Activated T-cell treated with anti-CD3 and anti-CD28 coated beads for 24 hours (primary cell): ENCODE measurements at regions not wholly inside any gene's neighbourhood (a gene's known extent, or its start where the extent isn't known, plus 50 kb on each side); places are given as distances from the start of the nearest gene placed in this dataset.

ENCODE experiments used
- DNase-seq: peaks from one replicate; pipeline ENCODE4 v3.0.0-alpha.2; 2020; ENCODE audit warnings: low read depth

DNA sequence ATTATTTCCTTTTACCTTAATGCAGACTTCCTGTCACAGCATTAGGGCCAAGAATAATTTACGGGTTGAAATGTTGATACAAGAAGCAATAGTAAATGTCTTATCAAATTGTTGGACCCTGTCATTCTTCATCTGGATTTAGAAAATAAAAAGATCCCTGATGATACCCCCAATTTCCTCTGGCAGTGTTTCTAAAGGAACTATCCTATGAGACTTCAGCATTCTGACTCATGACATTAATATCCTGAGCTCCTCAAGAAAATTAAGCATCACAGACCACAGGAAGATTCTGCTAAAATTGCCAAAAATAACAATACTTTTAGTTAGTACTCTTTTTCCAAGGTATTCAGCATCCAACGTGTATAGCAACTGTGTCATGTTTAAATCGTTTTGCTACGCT, 490.5 kb upstream of the ANKRD30A start:
- no peak for DNase-seq

DNA sequence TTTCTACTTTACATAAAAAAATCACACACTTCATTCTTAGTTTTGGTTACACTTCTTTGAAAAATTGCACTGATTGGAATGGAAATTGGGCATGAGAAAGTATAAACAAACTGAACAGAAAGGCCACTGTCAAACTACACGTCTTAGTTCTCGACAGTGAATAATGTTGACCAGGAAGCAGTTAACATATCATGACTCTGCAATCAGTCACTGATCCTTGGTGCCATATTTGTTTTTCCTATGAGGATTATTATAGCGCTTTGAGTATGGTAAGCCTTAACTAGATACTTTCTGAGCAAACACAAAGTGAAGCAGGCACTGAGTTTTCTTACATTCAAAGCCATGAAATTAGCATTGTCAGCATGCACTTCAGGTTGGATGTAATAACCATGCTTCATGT, 495.1 kb upstream of the ANKRD30A start:
- no peak for DNase-seq

DNA sequence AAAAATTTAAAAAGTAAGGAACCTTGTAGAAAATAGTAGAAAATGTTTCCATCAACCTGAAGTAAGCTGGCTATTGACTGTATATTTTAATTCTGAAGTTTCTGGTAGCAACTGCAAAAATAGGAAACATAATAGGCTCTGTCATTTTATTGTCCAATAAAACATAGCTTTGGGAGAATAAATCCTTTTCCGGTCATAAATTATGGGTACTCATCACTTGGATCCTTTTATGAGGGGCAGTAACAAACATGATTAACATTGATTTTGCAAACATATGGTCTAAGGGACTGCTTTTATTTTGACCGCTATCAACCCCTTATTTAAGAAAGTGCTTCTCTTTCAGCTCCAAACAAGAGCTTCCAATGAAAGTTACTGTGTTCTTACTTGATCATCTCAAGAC, 495.9 kb upstream of the ANKRD30A start:
- no peak for DNase-seq

DNA sequence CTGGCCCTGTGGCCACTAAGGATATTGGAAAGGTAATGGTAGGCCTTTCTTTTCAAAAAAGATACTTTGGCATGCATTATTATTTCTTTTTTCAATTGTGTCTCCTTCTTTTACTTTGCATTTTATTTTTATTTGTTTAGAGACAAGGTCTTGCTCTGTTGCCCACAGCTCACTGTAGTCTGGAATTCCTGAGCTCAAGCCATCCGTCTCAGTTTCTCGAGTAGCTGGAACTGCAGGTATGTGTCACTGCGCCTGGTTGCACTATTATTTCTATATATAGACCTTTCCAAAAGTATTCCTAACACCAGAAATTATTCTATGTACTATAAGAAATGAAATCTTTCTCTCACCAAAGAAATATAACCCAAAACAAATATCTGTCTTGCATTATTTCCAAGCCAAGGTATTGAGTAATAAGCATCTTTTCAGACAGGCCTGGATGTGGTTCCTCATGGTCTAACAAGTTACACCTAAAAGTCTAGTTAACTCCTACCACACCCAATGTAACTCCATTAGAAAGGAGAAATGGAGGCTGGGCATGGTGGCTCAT, 500.8 kb upstream of the ANKRD30A start:
- DNase-seq: no peak

DNA sequence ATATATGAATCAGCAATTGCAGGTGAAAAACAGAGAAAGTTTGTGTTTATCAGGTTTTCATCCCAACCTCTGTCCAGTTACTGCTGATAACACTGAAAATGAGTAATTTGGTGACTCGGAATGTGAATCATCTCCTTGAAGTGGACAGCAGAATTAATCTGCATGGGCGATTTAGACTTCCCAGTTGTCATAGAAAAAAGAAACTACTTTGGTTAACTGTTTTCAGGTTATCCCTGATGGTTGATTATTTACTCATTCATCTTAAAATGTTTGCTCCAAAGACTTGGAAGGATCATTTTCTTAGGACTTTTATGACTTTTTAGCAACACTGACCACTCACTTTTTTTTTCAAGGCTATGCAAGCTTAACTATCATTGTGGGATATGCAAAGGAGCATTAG, 504.1 kb upstream of the ANKRD30A start:
- DNase-seq: no peak

DNA sequence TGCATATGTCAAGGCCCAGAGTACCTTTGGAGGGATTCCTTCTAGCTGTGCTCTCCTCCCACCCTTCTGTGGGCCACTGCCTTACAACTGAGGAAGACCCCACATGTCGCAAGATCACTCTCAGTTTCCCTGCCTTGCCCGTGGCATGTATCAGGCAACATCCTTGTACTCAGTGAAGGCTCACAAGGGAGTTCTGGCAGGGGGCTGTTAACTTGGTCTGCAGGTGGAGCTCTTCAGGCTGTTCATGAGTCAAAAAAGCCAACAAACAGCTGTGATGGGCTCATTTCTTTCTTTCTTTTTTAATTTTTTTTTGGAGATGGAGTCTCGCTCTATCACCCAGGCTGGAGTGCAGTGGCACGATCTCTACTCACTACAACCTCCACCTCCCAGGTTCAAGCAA, 513.0 kb upstream of the ANKRD30A start:
- DNase-seq: no peak

DNA sequence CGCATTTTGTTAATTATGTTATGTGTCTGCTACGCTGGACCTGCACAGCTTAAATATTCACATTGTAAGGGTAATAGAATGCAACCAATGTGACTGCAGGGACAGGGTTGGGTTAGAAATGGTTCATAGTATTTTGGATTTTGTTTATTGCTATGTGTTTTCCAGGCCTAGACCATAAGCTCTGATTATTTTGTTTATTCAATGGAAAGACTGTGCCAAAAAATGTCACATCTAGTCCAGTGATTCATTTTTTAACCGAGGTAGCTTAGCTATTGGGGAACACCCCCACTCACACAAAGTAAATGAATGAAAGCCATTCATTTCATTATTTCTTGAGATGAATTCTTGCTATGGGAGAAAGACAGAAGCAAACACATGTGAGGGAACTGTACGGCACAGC, 516.5 kb upstream of the ANKRD30A start:
- DNase-seq: no peak

DNA sequence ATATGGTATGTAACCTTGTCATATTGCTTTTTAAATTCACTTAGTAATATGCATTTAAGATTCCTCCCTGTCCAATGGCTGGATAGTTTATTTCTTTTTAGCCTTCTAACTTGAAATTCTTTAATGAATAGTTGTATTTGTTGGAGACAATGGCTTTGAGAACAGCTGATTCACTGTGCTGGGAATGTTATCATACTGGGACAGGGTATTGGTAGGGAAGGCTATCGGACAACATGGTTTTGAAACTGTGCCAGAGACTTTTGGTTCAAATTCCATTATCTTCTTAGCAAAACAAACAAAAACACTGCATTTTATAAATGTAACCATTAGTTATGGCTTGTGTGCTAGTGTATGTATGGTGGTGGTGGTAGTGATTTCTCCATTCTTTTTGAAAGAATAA, 517.1 kb upstream of the ANKRD30A start:
- DNase-seq: no peak

DNA sequence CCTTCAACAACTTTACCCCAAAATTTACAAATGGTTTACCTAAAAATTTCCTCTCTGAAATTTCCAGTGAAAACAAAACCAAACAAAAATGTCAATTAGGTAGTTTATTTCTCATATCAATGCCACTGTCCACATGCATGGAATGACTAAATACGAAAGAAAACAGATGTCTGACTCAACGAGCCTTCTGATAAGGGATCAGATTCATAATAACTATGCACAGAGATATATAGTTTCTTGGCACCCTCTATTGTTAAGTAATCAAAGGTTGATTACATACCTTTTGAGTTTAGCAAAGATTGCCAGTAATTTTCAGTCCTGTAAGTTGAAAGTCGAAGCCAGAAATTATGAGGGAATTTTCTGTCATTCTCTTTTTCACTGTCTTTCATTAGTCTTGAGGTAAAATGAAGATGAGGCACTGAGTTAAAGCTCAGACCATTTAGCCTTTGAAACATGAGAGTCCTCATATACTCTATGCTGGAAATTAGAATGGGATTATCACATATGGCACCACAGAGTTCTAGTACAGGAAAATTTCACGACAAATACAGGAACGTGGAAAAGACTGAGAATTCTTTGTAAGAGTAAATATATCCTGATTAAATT, 519.1 kb upstream of the ANKRD30A start:
- no peak for DNase-seq

DNA sequence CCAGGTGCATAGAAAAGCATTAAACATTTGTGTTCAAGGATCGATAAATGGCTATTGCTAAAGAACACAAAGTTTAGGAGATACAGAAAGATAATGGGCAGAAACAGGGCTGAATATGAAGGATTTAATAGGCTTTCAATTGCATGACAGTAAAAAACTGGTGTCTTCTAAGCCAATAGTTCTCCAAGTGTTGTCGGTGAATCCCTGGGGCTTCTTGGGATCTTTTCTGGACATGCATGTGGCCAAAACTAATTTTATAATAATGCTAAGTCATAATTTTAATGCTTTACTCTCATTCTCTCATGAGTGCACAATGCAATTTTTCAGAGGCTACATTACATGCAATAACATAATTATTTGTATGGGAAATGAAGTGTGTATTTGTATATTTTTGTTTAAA, 521.1 kb upstream of the ANKRD30A start:
- DNase-seq: no peak

DNA sequence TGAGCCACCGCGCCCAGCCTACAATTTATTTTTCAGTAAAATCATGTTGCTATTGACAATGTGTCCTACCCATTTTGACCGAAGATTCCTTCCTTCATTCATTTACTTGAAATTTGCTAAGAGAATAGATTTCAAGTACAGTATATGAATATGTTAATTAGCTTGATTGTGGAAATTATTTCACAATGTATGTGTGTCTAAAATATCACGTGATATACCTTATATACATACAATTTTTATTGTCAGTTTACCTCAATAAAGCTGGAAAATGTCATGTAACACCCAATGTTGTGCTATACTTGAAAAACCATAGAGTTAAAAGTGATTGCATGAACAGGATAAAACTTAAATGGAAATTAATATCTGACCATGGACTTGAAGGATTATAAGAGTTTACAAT, 521.7 kb upstream of the ANKRD30A start:
- DNase-seq: no peak

DNA sequence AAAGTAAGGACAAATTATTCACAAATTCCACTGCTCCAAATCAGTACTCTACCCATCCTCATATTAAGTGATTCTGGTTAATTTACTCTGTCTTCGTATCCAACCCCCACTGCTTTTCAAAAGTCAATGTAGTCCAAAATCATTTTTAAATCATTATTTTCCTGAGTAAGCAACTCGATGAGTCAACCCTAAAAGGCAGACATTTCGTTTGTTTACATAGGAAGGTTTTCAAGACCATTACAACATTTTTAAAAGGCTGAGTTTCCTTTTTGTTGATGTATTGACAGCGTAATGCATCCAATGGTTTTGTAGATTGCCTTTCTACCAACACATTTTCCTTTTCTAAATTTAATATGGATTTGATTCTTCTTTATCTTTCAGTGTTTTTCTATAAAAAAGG, 523.0 kb upstream of the ANKRD30A start:
- DNase-seq: no peak

DNA sequence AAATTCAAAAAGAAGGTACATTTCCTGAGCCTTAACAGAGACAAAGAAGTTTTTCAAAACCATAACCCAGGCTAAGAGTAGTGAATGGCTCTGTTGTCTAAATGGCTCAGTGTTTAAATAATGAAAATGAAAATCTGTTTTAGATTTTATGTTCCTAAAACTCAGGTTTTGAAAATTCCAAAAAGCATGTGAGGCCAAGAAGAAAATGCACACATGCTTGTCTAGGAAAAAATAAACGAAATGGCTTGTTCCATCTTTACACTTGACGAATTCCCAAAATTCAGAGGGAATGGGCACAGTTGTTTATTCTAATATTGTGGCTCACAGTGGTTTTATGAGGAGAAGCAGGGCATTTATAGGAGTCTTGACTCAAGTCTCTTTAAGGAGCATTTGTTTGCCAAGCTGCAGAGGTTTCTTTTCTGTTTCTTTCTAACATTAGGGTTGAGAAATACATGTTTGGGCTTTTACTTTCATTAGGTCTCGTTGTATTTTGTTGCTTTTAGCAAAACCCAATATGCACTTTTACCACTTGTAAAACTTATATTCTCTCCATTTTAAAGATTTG, 527.6 kb upstream of the ANKRD30A start:
- DNase-seq: no peak

DNA sequence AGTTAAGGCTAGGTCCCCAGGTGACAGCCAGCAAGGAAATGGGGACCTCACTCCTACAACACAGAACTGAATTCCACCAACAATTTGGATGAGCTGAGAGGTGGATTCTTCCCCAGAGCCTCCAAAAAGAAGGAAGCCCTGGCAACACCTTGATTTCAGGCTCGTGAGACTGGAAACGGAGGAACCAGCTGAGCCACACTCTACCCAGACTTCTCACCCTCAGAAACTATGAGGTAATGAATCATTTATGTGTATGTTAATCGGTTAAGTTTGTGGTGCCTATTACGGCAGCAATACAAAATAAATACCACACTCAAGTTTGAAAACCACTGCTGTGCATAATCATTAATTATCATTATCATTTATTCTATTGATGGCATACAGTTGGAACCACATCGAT, 532.4 kb upstream of the ANKRD30A start:
- no peak for DNase-seq

DNA sequence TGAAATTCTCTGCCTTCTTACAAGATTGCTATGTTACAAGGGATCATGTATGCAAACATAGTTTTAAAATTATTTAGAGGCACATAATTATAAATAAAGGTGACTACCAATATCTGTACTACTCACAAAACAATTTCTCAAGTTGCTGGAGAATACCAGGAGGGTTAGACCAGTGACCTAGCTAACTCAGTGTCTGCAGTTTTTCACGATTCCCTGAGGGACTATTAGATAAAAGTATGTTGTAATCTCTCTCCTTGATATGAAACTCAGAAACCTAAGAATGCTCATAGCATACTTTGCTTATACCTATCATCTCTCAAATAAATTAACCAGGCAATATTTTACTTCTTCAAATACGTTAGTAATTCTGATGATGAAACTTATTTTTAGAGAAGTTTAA, 534.0 kb upstream of the ANKRD30A start:
- DNase-seq: no peak

DNA sequence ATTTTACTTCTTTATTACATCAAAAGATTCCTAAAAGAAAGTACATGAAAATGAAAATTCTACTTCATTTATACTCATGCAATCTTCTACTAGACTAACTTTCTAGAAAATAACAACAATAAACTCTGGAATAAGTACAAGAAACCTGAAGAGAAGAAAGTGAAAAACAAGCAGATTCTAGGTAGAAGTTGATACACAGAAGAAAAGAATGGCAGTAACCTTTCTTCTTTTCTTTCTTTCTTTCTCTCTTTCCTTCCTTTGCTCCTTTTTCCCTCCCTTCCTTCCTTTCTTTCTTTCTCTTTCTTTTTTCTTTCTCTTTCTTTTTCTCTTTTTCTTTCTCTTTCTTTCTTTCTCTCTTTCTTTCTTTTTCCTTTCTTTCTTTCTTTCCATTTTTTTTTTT, 541.7 kb upstream of the ANKRD30A start:
- DNase-seq: no peak

DNA sequence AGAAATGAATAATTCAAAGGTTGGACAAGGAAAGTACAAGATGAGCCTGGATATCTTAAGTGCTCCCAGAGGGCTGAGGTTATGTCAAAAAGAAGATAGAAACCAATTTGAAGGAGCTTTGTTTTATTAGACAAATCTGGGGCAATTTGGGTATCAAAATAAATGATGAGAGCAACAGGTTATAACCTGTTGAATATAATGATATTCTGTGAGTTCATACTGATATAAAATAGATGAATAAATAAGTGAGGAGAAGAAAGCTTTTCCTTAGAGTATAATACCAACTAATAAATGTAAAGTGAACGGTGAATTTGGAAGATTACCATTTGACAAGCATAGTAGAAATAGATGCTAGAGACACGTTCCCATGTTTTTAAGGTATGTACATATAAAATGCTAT, 544.2 kb upstream of the ANKRD30A start:
- DNase-seq: no peak

DNA sequence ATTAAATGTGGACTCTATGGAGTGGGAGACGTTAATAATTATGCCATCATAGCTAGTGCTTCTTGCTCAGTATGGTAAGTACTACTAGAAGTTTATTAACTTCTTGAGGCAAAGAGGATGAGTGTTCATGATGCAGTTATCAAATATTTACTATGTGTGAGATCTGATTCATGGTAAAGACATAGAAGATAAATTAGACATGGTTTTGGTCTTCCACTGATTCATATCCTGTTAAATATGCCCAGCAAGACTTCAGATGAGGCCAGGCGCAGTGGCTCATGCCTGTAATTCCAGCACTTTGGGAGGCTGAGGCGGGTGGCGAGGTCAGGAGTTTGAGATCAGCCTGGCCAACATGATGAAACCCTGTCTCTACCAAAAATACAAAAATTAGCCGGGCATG, 547.1 kb upstream of the ANKRD30A start:
- DNase-seq: no peak

DNA sequence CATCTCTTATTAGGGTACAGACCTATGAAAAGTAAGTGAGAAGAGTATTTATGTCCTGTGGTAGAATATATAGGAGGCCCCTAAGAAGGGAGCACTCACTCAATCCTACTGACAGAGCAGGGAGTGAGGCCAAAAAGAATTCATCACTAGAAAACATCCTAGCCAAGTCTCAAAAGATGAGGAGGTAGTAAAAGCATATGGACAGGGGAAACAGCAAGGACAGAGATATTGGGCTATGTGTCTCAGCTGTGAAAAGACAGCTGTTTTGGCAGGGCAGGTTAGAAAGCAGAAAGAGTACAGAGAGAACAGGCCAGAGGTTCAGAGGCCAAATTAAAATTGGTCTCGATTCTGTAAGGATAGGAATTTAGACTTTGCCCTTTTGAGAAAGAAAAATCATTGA, 548.3 kb upstream of the ANKRD30A start:
- DNase-seq: no peak

DNA sequence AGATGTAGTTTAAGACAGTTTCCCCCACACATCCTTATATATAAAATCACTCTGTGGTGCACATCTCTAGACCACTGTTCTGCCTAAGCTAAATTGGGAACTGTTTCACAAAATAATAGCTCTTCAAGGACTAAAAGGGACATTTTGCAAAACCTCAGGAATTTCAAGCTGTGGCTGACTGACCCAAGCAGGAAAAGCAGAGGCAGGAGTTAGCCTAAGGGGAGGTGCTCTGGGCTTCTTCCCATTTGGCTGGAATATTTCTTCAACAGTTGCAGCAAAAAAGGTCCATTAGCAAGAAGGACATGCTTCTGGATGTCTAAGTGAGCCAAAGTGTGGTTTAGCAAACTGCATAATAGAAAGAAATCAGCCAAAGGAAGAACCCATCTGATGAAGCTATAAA, 551.2 kb upstream of the ANKRD30A start:
- DNase-seq: no peak

DNA sequence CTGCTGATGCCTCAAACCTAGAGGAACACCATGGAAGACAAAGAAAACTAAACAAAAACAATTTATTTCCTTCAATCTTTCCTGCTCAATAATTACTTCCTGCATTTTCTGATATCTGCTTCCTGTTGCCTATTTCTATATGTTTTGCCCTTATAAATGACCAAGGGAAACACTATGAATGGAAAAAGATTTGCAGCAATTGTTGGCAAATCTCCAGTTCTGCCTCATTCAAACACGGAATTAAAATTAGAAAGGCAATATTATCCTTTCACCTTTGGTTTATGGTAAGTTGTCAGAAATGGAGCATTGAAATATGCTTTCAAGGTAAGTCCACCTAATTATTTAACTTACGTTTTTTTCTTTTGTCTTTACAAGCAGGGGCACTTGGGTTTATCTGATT, 552.2 kb upstream of the ANKRD30A start:
- no peak for DNase-seq

DNA sequence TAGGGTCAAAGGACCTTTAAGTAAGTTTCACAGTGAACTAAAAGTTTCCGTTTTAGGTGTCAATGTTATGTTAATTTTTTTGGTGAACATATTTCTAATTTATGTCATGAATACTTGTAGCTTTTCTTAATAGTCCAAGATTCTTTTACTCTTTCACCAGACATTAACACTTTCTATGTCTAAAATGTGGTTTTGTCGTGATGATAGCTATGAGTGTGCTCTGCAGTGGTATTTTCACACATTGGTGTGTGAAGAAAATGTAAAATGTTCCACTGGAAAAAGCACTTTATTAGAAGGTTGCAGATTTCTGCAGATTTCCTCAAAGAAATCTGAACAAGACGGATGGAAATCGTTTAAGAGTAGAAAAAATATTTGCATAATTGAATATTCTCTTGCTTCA, 561.0 kb upstream of the ANKRD30A start:
- DNase-seq: no peak

DNA sequence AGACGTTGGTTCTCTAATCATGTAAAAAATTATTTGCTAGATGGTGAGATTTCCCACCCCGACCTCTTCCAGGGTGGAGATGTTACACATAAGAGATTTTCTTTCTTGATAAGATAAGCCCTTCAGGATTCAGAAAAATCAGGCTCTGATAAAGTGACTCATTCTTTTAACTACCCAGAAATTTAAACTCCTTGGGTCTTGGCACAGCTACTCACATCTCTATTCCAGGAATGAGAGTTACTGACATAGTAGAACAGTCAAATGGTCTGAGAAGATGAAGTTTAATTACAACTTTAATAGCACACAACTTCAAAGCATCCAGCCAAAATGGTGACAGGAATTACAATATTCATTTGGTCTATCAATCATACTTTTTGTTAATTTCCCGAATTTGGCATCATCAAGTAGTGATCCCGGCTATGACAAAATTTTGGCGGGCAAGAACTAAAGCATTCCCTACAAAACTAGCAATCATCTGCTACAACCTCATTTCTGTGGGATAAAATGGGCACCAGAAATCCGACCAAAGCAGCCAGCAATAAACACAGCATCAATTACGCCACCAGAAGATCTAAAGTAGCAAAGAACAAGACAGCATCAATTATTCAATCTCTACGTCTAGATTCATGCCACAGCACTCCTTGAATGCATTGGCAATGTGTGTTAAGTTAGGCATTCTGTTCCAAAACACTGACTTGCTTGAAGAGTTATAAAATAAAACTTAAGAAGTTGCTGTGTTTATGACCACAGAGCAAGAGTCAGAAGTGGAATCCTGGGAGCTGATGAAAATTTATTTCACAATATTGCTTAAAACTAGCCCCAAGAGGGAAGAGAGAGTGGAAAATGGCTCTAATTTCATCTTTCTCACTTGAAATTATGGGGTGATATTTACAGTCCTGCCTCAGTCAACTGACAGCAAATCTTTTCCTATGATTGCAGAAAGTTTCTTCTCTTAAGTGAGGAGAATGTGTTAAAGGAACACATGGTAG, 565.7 kb upstream of the ANKRD30A start:
- no peak for DNase-seq
